ENCODE measurements at regions not wholly inside any gene's neighbourhood (a gene's known extent, or its start where the extent isn't known, plus 50 kb on each side); places are given as distances from the start of the nearest gene placed in this dataset.

DNA sequence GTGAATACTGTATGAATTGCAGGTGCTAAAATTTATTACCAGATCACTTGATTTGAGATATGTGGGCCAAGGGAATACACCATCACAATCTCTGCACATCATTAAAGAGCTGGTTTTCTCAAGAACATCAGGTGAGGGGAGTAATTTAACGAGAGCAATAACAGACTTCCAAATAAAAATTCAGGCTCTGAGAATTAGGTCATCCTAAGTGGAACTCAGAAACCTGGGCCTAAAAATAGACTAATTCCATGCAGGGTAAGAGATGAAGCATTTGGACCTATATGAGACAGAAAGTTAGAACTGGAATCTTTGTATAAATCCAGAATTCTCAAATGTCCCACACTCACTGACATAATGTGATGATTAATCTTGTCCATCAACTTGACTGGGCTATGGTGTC, 331.1 kb downstream of the ZNF621 start:
- peaks cover 8% of the 10 kb centered on the region for H3K4me1 ChIP-seq (ENCODE audit: control insufficient read depth, extremely low read depth, insufficient read depth, low read length)

DNA sequence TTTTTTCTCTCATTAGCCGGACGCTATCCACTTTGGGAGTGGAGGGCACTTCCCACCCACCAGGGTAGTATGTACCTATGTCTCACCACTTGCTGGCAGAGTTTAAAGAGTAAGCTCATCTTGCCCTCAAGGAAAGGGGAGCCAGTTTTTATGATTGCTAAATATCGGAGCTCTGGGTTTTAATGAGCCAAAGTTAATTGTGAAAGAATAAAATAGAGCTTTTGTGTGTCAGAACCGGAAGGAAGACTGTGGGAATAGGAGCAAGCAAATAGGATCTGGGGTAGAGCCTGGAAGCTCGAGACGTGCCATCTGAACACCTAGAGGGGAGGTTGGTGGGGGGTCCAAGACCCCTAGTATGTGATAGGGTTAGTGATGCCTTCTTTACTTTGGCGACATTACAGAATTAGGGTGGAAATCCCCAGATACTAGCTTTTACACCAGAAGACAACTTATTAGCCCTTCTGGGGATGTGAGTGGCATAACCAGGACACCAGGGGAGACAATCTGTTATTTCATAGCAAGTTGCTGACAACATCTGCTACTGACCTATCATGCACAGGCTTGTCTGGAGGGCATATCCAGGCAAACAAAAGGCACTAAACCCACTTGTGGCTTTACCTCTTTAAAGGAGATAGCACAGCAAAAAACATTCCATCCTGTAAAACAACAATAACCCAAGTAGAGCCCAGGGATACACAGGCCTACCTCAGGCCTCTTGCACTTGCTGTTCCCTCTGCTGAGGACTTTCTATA, 333.8 kb downstream of the ZNF621 start:
- peak overlapping the region; percentile 46 for H3K4me2 ChIP-seq (ENCODE audit: control insufficient read depth, extremely low read depth, insufficient read depth, low read depth, low read length)
- dilution Hi-C loops (cut with MboI; ENCODE audit: extremely low pct_ligation_motif_present, low sequenced_read_pairs) = no loop called here

More for the DNA sequence above, 331.1 kb downstream of the ZNF621 start:
- no peaks in the 10 kb centered on the region for H3K9me1 ChIP-seq (ENCODE audit: control insufficient read depth, extremely low read depth, insufficient read depth, low read length)
- H3K4me2 ChIP-seq (ENCODE audit: control insufficient read depth, extremely low read depth, insufficient read depth, low read depth, low read length) = no peak overlapping the region
- no peak overlapping the region for H2AFZ ChIP-seq (ENCODE audit: control insufficient read depth, low read length)
- no peaks in the 10 kb centered on the region for H3K27me3 ChIP-seq (ENCODE audit: control insufficient read depth, extremely low read depth, insufficient read depth, low read length)
- no peaks in the 10 kb centered on the region for H3K9me3 ChIP-seq (ENCODE audit: control insufficient read depth, low read depth, low read length)
- DNase-seq (ENCODE audit: low read depth, low spot score) = no peak
- no peak overlapping the region for H3K27ac ChIP-seq (ENCODE audit: control insufficient read depth, insufficient read depth, low read length)
- dilution Hi-C loops (cut with MboI; ENCODE audit: extremely low pct_ligation_motif_present, low sequenced_read_pairs) = no loop called here
- no peaks in the 10 kb centered on the region for H3K79me2 ChIP-seq (ENCODE audit: control insufficient read depth, insufficient read depth, low read length)
- TF ChIP-seq, protein P1, sequence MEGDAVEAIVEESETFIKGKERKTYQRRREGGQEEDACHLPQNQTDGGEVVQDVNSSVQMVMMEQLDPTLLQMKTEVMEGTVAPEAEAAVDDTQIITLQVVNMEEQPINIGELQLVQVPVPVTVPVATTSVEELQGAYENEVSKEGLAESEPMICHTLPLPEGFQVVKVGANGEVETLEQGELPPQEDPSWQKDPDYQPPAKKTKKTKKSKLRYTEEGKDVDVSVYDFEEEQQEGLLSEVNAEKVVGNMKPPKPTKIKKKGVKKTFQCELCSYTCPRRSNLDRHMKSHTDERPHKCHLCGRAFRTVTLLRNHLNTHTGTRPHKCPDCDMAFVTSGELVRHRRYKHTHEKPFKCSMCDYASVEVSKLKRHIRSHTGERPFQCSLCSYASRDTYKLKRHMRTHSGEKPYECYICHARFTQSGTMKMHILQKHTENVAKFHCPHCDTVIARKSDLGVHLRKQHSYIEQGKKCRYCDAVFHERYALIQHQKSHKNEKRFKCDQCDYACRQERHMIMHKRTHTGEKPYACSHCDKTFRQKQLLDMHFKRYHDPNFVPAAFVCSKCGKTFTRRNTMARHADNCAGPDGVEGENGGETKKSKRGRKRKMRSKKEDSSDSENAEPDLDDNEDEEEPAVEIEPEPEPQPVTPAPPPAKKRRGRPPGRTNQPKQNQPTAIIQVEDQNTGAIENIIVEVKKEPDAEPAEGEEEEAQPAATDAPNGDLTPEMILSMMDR (optimal IDR thresholded peaks at IDR 0.05 in 1 of 3, IDR thresholded peaks at IDR 0.05 in 1 of 3, conservative IDR thresholded peaks at IDR 0.05 in 1 of 3; ENCODE audit: extremely low read depth in 1 of 3, insufficient read depth in 2 of 3, low read length in 3 of 3) = no peak
- no peak for TF ChIP-seq EZH2 (IDR thresholded peaks at IDR 0.05; ENCODE audit: low read length)
- H3K9ac ChIP-seq (ENCODE audit: control insufficient read depth, extremely low read depth, insufficient read depth, low read length) = no peak overlapping the region
- no peak overlapping the region for H3K4me3 ChIP-seq (ENCODE audit: control insufficient read depth in 2 of 3, extremely low read depth in 1 of 3, insufficient read depth in 2 of 3, low read depth in 1 of 3, low read length in 3 of 3)
- no peak for FAIRE-seq
- H4K20me1 ChIP-seq (ENCODE audit: control insufficient read depth, extremely low read depth, insufficient read depth, low read length) = no peaks in the 10 kb centered on the region
- H3K36me3 ChIP-seq (ENCODE audit: control insufficient read depth in 2 of 2, extremely low read depth in 1 of 2, insufficient read depth in 2 of 2, low read length in 2 of 2) = no peaks in the 10 kb centered on the region

More for the DNA sequence above, 333.8 kb downstream of the ZNF621 start:
- Histone ChIP-seq H2AFZ (ENCODE audit: control insufficient read depth, low read length) (peak overlapping the region; percentile 1), H3K9me1 (ENCODE audit: control insufficient read depth, extremely low read depth, insufficient read depth, low read length) (no peaks in the 10 kb centered on the region), H3K9me3 (ENCODE audit: control insufficient read depth, low read depth, low read length) (no peaks in the 10 kb centered on the region), H4K20me1 (ENCODE audit: control insufficient read depth, extremely low read depth, insufficient read depth, low read length) (no peaks in the 10 kb centered on the region), H3K27ac (ENCODE audit: control insufficient read depth, insufficient read depth, low read length) (peak overlapping the region; percentile 18), H3K27me3 (ENCODE audit: control insufficient read depth, extremely low read depth, insufficient read depth, low read length) (no peaks in the 10 kb centered on the region), H3K79me2 (ENCODE audit: control insufficient read depth, insufficient read depth, low read length) (no peaks in the 10 kb centered on the region), H3K9ac (ENCODE audit: control insufficient read depth, extremely low read depth, insufficient read depth, low read length) (no peak overlapping the region), H3K4me3 (ENCODE audit: control insufficient read depth in 2 of 3, extremely low read depth in 1 of 3, insufficient read depth in 2 of 3, low read depth in 1 of 3, low read length in 3 of 3) (peak overlapping the region in 1 of 3 experiments; percentile 12), H3K4me1 (ENCODE audit: control insufficient read depth, extremely low read depth, insufficient read depth, low read length) (peaks cover 8% of the 10 kb centered on the region), H3K36me3 (ENCODE audit: control insufficient read depth in 2 of 2, extremely low read depth in 1 of 2, insufficient read depth in 2 of 2, low read length in 2 of 2) (no peaks in the 10 kb centered on the region)
- FAIRE-seq = peak; percentile 52
- no peak for DNase-seq (ENCODE audit: low read depth, low spot score)
- no peak for TF ChIP-seq EZH2 (IDR thresholded peaks at IDR 0.05; ENCODE audit: low read length)
- TF ChIP-seq, protein P1 (optimal IDR thresholded peaks at IDR 0.05 in 1 of 3, IDR thresholded peaks at IDR 0.05 in 1 of 3, conservative IDR thresholded peaks at IDR 0.05 in 1 of 3; ENCODE audit: extremely low read depth in 1 of 3, insufficient read depth in 2 of 3, low read length in 3 of 3) = no peak

All from keratinocyte (primary cell).